Right atrium auricular region (tissue), 2 donors: ENCODE measurements at regions not wholly inside any gene's neighbourhood (a gene's known extent, or its start where the extent isn't known, plus 50 kb on each side); places are given as distances from the start of the nearest gene placed in this dataset.

Experiments used
- DNase-seq: peaks from one replicate; pipeline ENCODE4 v3.0.0-alpha.2; 2019; ENCODE audit warnings: low spot score
- H3K27ac ChIP-seq, 2 donors: fragments of 200-600 bp; sonication (generic); 1 replicate in 1 of 2; 2 replicates in 1 of 2; pipeline ENCODE4 v1.5.1; 2016 to 2019
- H3K27me3 ChIP-seq, 2 donors: fragments of 200-600 bp; sonication (generic); one replicate each; pipeline versions ENCODE4 v1.5.1 to v1.6.0; 2017 to 2019
- H3K36me3 ChIP-seq: fragments of 200-600 bp; sonication (generic); one replicate; pipeline ENCODE4 v1.5.1; 2016
- H3K4me1 ChIP-seq, 2 donors: fragments of 200-600 bp; sonication (generic); one replicate each; pipeline versions ENCODE4 v1.5.1 to v1.6.0; 2017 to 2019
- H3K4me3 ChIP-seq, 2 donors: fragments of 200-600 bp; sonication (generic); 1 replicate in 1 of 2; 2 replicates in 1 of 2; pipeline ENCODE4 v1.5.1; 2017 to 2019; ENCODE audit warnings: mild to moderate bottlenecking in 1 of 2, moderate library complexity in 1 of 2
- H3K9me3 ChIP-seq, 2 donors: fragments of 200-600 bp; sonication (generic); one replicate each; pipeline ENCODE4 v1.5.1; 2019
- TF ChIP-seq, protein P1 (sequence below), 2 donors: fragments of 200-600 bp; sonication (generic); IDR thresholded peaks; one replicate each; pipeline ENCODE4 v1.5.1; 2019; ENCODE audit warnings: antibody characterized with exemption in 2 of 2

- no peaks in the 10 kb centered on the region for H3K4me1 ChIP-seq
- DNase-seq = no peak
- H3K4me3 ChIP-seq = no peak overlapping the region
- H3K27me3 ChIP-seq = no peaks in the 10 kb centered on the region
- H3K27ac ChIP-seq = no peak overlapping the region
- H3K36me3 ChIP-seq = no peaks in the 10 kb centered on the region
- peaks cover 0 to 20% of the 10 kb centered on the region in 2 donors for H3K9me3 ChIP-seq
- TF ChIP-seq, protein P1, sequence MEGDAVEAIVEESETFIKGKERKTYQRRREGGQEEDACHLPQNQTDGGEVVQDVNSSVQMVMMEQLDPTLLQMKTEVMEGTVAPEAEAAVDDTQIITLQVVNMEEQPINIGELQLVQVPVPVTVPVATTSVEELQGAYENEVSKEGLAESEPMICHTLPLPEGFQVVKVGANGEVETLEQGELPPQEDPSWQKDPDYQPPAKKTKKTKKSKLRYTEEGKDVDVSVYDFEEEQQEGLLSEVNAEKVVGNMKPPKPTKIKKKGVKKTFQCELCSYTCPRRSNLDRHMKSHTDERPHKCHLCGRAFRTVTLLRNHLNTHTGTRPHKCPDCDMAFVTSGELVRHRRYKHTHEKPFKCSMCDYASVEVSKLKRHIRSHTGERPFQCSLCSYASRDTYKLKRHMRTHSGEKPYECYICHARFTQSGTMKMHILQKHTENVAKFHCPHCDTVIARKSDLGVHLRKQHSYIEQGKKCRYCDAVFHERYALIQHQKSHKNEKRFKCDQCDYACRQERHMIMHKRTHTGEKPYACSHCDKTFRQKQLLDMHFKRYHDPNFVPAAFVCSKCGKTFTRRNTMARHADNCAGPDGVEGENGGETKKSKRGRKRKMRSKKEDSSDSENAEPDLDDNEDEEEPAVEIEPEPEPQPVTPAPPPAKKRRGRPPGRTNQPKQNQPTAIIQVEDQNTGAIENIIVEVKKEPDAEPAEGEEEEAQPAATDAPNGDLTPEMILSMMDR (IDR thresholded peaks at IDR 0.05) = no peak
These were observed 396.2 kb upstream of the DUSP10 start for GRCh38 chr1:222138095-222138494.

GRCh38 chr1:222136869-222137268 lies 395.0 kb upstream of the DUSP10 start:
- Histone ChIP-seq H3K27me3 (no peaks in the 10 kb centered on the region), H3K36me3 (no peaks in the 10 kb centered on the region), H3K9me3 (peaks cover 0 to 13% of the 10 kb centered on the region in 2 donors), H3K4me1 (no peaks in the 10 kb centered on the region), H3K4me3 (no peak overlapping the region), H3K27ac (no peak overlapping the region)
- TF ChIP-seq, protein P1 (IDR thresholded peaks at IDR 0.05) = no peak
- no peak for DNase-seq

DNA sequence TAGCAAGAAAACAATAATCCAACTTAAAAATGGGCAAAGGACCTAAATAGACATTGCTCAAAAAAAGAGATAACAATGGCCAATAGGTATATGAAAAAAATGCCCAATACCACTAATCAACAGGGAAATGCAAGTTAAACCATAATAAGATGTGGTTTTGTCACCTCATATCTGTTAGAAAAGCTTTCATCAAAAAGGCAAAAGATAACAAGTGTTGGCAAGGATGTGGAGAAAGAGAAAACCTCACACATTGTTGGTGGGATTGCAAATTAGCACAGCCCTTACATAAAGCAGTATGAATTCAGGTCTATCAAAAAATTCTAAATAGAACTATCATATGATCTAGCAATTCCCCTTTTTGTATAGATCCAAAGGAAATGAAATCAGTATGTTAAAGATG lies 387.2 kb upstream of the DUSP10 start:
- H3K36me3 ChIP-seq = no peaks in the 10 kb centered on the region
- no peaks in the 10 kb centered on the region for H3K27me3 ChIP-seq
- H3K9me3 ChIP-seq = peaks cover 0 to 2% of the 10 kb centered on the region in 2 donors
- H3K4me3 ChIP-seq = no peak overlapping the region
- TF ChIP-seq, protein P1 (IDR thresholded peaks at IDR 0.05) = no peak
- no peaks in the 10 kb centered on the region for H3K4me1 ChIP-seq
- no peak for DNase-seq
- no peak overlapping the region for H3K27ac ChIP-seq

DNA sequence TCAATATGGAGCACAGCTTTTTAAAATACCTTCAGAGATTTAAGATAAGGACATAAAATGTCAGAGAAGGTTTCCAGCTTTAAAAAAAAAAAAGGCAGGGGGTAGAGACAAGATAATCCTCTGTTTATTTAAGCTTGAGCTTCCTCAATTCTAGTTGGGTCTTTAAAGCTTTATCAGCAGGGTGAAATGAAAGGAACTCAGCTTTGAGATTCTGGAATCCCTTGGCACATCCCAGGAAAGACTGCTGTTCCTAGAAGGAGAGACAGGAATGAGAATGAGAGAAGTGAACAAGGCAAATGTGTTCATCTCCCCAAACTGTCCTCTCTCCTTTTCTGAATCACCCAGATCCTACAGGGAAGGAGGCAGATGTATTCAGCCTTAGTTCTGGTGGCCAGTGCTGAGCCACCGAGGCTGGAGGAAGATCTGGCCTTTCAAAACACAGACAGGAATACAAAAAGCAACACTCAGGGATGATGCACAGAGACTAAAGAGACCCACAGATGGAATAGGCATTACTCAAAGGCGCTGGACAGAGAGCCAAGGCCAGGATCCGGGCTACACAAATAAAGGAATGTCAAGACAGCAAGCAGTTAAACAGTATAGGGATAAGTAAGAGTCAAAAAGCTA lies 385.8 kb upstream of the DUSP10 start:
- Histone ChIP-seq H3K36me3 (no peaks in the 10 kb centered on the region), H3K9me3 (no peaks in the 10 kb centered on the region), H3K4me1 (no peaks in the 10 kb centered on the region), H3K27ac (no peak overlapping the region), H3K27me3 (no peaks in the 10 kb centered on the region), H3K4me3 (no peak overlapping the region)
- TF ChIP-seq, protein P1 (IDR thresholded peaks at IDR 0.05) = no peak
- DNase-seq = no peak

DNA sequence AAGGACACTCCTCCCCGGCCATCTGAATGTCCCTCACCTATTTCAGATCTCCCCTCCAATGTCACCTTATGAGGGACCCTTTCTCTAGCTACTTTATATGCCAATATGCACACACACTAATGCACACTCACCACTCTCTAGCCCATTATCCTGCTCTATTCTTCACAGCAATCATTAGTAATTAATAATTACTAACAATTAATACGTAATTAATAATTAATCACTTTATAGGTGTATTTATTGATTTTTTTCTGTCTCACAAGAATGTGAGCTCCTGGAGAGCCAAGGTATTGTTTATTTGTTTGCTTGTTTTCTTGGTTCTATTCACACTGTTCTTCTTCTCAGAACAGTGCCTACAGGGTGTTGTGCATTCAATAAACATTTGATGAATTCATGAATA lies 385.2 kb upstream of the DUSP10 start:
- TF ChIP-seq, protein P1 (IDR thresholded peaks at IDR 0.05) = no peak
- H3K36me3 ChIP-seq = no peaks in the 10 kb centered on the region
- H3K4me1 ChIP-seq = no peaks in the 10 kb centered on the region
- H3K9me3 ChIP-seq = no peaks in the 10 kb centered on the region
- H3K27ac ChIP-seq = no peak overlapping the region
- DNase-seq = no peak
- no peaks in the 10 kb centered on the region for H3K27me3 ChIP-seq
- no peak overlapping the region for H3K4me3 ChIP-seq

DNA sequence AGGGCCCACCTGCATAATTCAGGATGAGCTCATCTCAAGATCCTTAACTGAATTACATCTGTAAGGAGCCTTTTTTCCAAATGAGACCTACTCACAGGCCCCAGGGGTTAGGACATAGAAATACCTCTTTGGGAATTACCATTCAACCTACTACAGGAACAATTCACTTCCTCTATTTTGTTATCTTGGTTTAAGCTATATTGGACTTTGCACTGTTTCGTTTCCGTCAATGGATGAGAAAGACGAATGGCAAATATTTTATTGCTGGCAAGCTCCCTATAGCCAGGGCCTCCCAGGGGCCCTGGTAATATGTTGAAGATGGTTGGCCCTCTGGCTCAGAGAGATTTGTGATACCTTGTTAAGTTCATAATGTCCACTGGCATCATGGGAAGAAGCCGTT lies 384.2 kb upstream of the DUSP10 start:
- Histone ChIP-seq H3K27me3 (no peaks in the 10 kb centered on the region), H3K27ac (no peak overlapping the region), H3K4me1 (no peaks in the 10 kb centered on the region), H3K4me3 (no peak overlapping the region), H3K9me3 (no peaks in the 10 kb centered on the region), H3K36me3 (no peaks in the 10 kb centered on the region)
- DNase-seq = no peak
- TF ChIP-seq, protein P1 (IDR thresholded peaks at IDR 0.05) = no peak
